ENCODE measurements at regions not wholly inside any gene's neighbourhood (a gene's known extent, or its start where the extent isn't known, plus 50 kb on each side); places are given as distances from the start of the nearest gene placed in this dataset.

DNA sequence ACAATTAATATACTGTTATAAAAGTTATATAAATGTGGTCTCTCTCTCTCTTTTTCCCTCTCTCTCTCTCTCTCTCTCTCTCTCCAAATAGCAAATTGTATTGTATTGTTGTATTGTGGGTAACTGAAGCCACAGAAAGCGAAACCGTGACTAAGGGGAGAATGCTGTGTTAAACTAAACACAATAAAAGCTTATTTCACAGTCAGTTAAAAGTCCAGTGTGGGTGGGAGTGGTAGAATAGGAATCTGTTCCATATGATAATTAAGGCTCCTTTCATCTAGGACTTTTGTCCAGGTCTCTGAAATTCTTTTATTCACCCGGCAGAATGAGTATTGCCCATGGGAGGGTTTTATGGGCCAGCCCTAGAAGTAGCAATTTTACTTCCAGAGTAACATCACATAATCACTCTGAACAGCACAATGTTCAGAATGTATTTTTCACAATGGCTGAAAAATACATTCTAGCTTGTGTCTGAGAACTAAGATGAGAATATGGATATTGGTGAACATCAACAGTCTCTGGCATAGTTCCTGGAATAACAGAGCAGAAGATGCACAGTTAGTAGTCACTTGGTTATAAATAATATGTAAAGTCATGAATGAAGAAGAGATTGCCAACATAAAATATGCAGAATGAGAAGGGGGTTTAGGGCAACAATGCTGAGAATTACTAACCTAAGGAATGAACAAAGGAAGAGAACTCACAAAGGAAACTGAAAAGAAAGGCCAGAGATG is 399.1 kb downstream of the PLCL1 start:
- no peak for DNase-seq (ENCODE audit: low read depth)
- H3K4me3 ChIP-seq (ENCODE audit: low read length), result no peak overlapping the region
- TF ChIP-seq, protein P1, sequence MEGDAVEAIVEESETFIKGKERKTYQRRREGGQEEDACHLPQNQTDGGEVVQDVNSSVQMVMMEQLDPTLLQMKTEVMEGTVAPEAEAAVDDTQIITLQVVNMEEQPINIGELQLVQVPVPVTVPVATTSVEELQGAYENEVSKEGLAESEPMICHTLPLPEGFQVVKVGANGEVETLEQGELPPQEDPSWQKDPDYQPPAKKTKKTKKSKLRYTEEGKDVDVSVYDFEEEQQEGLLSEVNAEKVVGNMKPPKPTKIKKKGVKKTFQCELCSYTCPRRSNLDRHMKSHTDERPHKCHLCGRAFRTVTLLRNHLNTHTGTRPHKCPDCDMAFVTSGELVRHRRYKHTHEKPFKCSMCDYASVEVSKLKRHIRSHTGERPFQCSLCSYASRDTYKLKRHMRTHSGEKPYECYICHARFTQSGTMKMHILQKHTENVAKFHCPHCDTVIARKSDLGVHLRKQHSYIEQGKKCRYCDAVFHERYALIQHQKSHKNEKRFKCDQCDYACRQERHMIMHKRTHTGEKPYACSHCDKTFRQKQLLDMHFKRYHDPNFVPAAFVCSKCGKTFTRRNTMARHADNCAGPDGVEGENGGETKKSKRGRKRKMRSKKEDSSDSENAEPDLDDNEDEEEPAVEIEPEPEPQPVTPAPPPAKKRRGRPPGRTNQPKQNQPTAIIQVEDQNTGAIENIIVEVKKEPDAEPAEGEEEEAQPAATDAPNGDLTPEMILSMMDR (conservative IDR thresholded peaks at IDR 0.05; ENCODE audit: low read depth, low read length), result no peak

All from retinal pigment epithelial cell (primary cell).